SK-N-SH treated with all-trans-retinoic acid at 6 μM for 48 hours (cell line): ENCODE measurements at regions not wholly inside any gene's neighbourhood (a gene's known extent, or its start where the extent isn't known, plus 50 kb on each side); places are given as distances from the start of the nearest gene placed in this dataset.

Source experiments
- ESRRG ChIP-seq: fragments of 250-450 bp; sonication (Bioruptor Pico); IDR thresholded peaks from 2 replicates; pipeline ENCODE4 v1.6.1; 2021; ENCODE audit warnings: mild to moderate bottlenecking
- ISL1 ChIP-seq: fragments of 250-450 bp; sonication (Bioruptor Pico); IDR thresholded peaks from 2 replicates; pipeline ENCODE4 v2.1.2; 2022; ENCODE audit warnings: mild to moderate bottlenecking, moderate library complexity
- RARB ChIP-seq: fragments of 250-450 bp; sonication (Bioruptor Pico); IDR thresholded peaks from 2 replicates; pipeline ENCODE4 v1.8.0; 2021; ENCODE audit warnings: mild to moderate bottlenecking, moderate library complexity
- TCF4 ChIP-seq: fragments of 250-450 bp; sonication (Bioruptor Pico); IDR thresholded peaks from 2 replicates; pipeline ENCODE4 v1.8.0; 2021; ENCODE audit warnings: mild to moderate bottlenecking, moderate library complexity, borderline replicate concordance
- TOX ChIP-seq: fragments of 250-450 bp; sonication (Bioruptor Pico); IDR thresholded peaks from 2 replicates; pipeline ENCODE4 v1.8.0; 2021; ENCODE audit warnings: mild to moderate bottlenecking, moderate library complexity, borderline replicate concordance
- ZFP30 ChIP-seq: fragments of 450-650 bp; formaldehyde crosslinking; IDR thresholded peaks from 2 replicates; pipeline ENCODE4 v1.5.0; 2022; ENCODE audit warnings: mild to moderate bottlenecking, moderate library complexity
- ZNF565 ChIP-seq: fragments of 450-650 bp; formaldehyde crosslinking; conservative IDR thresholded peaks from 2 replicates; pipeline ENCODE4 v1.5.0; 2020; ENCODE audit warnings: low read depth, mild to moderate bottlenecking, moderate library complexity
- ZNF70 ChIP-seq: fragments of 450-650 bp; formaldehyde crosslinking; IDR thresholded peaks from 2 replicates; pipeline ENCODE4 v1.5.0; 2020; ENCODE audit warnings: mild to moderate bottlenecking, moderate library complexity
- ZNF8 ChIP-seq: fragments of 450-650 bp; formaldehyde crosslinking; IDR thresholded peaks from 2 replicates; pipeline ENCODE4 v1.5.0; 2020; ENCODE audit warnings: mild to moderate bottlenecking, moderate library complexity
- TF ChIP-seq, protein P1 (sequence below): fragments of 250-450 bp; sonication (Bioruptor Pico); IDR thresholded peaks from 2 replicates; pipeline ENCODE4 v1.8.0; 2021; ENCODE audit warnings: low read depth, mild to moderate bottlenecking, moderate library complexity, borderline replicate concordance
- TF ChIP-seq, protein P2 (sequence below): fragments of 250-450 bp; sonication (Bioruptor Pico); IDR thresholded peaks from 2 replicates; pipeline ENCODE4 v1.8.0; 2020; ENCODE audit warnings: mild to moderate bottlenecking, moderate library complexity, borderline replicate concordance
- TF ChIP-seq, protein P3 (sequence below): fragments of 250-450 bp; sonication (Bioruptor Pico); IDR thresholded peaks from 2 replicates; pipeline ENCODE4 v1.5.1; 2021; ENCODE audit warnings: mild to moderate bottlenecking, moderate library complexity
- TF ChIP-seq, protein P4 (sequence below): fragments of 250-450 bp; sonication (Bioruptor Pico); IDR thresholded peaks from 2 replicates; pipeline ENCODE4 v1.5.0; 2020; ENCODE audit warnings: mild to moderate bottlenecking, moderate library complexity

DNA sequence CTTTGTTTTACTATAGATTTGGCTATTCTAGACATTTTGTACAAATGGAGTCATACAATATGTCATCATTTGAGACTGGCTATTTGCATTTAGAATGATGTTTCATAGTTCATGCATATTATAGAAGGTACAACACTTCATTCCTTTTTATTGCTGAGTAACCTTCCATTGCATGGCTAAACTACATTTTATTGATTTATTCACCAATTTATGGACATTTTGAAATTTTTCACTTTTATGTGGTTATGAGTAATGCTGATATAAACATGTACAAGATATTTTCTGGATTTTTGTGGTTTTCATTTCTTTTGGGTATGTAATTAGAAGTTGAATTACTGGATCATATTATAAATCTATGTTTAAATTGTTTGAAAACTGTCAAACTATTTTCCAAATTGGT is 710.3 kb upstream of the SLITRK5 start:
- TF ChIP-seq, protein P1, sequence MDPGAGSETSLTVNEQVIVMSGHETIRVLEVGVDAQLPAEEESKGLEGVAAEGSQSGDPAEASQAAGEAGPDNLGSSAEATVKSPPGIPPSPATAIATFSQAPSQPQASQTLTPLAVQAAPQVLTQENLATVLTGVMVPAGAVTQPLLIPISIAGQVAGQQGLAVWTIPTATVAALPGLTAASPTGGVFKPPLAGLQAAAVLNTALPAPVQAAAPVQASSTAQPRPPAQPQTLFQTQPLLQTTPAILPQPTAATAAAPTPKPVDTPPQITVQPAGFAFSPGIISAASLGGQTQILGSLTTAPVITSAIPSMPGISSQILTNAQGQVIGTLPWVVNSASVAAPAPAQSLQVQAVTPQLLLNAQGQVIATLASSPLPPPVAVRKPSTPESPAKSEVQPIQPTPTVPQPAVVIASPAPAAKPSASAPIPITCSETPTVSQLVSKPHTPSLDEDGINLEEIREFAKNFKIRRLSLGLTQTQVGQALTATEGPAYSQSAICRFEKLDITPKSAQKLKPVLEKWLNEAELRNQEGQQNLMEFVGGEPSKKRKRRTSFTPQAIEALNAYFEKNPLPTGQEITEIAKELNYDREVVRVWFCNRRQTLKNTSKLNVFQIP (CRISPR knock-in tag): no peak
- TF ChIP-seq ZFP30 (CRISPR knock-in tag) (no peak), RARB (CRISPR knock-in tag) (no peak), ZNF70 (CRISPR knock-in tag) (no peak), ISL1 (CRISPR knock-in tag) (no peak), ESRRG (CRISPR knock-in tag) (no peak), TCF4 (CRISPR knock-in tag) (no peak), ZNF565 (CRISPR knock-in tag) (no peak), ZNF8 (CRISPR knock-in tag) (no peak), TOX (CRISPR knock-in tag) (no peak)
- TF ChIP-seq, protein P2, sequence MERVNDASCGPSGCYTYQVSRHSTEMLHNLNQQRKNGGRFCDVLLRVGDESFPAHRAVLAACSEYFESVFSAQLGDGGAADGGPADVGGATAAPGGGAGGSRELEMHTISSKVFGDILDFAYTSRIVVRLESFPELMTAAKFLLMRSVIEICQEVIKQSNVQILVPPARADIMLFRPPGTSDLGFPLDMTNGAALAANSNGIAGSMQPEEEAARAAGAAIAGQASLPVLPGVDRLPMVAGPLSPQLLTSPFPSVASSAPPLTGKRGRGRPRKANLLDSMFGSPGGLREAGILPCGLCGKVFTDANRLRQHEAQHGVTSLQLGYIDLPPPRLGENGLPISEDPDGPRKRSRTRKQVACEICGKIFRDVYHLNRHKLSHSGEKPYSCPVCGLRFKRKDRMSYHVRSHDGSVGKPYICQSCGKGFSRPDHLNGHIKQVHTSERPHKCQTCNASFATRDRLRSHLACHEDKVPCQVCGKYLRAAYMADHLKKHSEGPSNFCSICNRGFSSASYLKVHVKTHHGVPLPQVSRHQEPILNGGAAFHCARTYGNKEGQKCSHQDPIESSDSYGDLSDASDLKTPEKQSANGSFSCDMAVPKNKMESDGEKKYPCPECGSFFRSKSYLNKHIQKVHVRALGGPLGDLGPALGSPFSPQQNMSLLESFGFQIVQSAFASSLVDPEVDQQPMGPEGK (CRISPR knock-in tag): no peak
- TF ChIP-seq, protein P3, sequence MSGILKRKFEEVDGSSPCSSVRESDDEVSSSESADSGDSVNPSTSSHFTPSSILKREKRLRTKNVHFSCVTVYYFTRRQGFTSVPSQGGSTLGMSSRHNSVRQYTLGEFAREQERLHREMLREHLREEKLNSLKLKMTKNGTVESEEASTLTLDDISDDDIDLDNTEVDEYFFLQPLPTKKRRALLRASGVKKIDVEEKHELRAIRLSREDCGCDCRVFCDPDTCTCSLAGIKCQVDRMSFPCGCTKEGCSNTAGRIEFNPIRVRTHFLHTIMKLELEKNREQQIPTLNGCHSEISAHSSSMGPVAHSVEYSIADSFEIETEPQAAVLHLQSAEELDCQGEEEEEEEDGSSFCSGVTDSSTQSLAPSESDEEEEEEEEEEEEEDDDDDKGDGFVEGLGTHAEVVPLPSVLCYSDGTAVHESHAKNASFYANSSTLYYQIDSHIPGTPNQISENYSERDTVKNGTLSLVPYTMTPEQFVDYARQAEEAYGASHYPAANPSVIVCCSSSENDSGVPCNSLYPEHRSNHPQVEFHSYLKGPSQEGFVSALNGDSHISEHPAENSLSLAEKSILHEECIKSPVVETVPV: no peak
- TF ChIP-seq, protein P4, sequence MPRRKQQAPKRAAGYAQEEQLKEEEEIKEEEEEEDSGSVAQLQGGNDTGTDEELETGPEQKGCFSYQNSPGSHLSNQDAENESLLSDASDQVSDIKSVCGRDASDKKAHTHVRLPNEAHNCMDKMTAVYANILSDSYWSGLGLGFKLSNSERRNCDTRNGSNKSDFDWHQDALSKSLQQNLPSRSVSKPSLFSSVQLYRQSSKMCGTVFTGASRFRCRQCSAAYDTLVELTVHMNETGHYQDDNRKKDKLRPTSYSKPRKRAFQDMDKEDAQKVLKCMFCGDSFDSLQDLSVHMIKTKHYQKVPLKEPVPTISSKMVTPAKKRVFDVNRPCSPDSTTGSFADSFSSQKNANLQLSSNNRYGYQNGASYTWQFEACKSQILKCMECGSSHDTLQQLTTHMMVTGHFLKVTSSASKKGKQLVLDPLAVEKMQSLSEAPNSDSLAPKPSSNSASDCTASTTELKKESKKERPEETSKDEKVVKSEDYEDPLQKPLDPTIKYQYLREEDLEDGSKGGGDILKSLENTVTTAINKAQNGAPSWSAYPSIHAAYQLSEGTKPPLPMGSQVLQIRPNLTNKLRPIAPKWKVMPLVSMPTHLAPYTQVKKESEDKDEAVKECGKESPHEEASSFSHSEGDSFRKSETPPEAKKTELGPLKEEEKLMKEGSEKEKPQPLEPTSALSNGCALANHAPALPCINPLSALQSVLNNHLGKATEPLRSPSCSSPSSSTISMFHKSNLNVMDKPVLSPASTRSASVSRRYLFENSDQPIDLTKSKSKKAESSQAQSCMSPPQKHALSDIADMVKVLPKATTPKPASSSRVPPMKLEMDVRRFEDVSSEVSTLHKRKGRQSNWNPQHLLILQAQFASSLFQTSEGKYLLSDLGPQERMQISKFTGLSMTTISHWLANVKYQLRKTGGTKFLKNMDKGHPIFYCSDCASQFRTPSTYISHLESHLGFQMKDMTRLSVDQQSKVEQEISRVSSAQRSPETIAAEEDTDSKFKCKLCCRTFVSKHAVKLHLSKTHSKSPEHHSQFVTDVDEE (CRISPR knock-in tag): no peak
